Hepatocyte (in vitro differentiated cells): ENCODE measurements at regions not wholly inside any gene's neighbourhood (a gene's known extent, or its start where the extent isn't known, plus 50 kb on each side); places are given as distances from the start of the nearest gene placed in this dataset.

Experiments used
- DNase-seq: peaks from one replicate; pipeline ENCODE4 v3.0.0-alpha.2; 2016; ENCODE audit warnings: low spot score
- H2AFZ ChIP-seq: fragments of 200-600 bp; sonication (generic); 2 replicates; pipeline ENCODE4 v1.6.0; 2016; ENCODE audit warnings: antibody characterized with exemption, mild to moderate bottlenecking
- H3K27ac ChIP-seq: fragments of 200-600 bp; sonication (generic); 2 replicates; pipeline ENCODE4 v1.5.1; 2016; ENCODE audit warnings: mild to moderate bottlenecking
- H3K27me3 ChIP-seq: fragments of 200-600 bp; sonication (generic); 2 replicates; pipeline ENCODE4 v1.6.1; 2016
- H3K36me3 ChIP-seq: fragments of 200-600 bp; sonication (generic); replicated peaks from 2 replicates; pipeline ENCODE4 v1.5.1; 2016; ENCODE audit warnings: low read depth; ENCODE audit not compliant: insufficient read depth
- H3K4me1 ChIP-seq: fragments of 200-600 bp; sonication (generic); 2 replicates; pipeline ENCODE4 v1.5.1; 2016; ENCODE audit warnings: mild to moderate bottlenecking, moderate library complexity; ENCODE audit not compliant: insufficient read depth
- H3K4me2 ChIP-seq: fragments of 200-600 bp; sonication (generic); 2 replicates; pipeline ENCODE4 v1.6.0; 2016
- H3K4me3 ChIP-seq: fragments of 200-600 bp; sonication (generic); 2 replicates; pipeline ENCODE4 v1.5.1; 2016; ENCODE audit warnings: mild to moderate bottlenecking
- H3K79me2 ChIP-seq: fragments of 200-600 bp; sonication (generic); 2 replicates; pipeline ENCODE4 v1.6.0; 2017; ENCODE audit warnings: mild to moderate bottlenecking
- H3K9me2 ChIP-seq: fragments of 200-600 bp; sonication (generic); replicated peaks from 2 replicates; pipeline ENCODE4 v1.6.0; 2017; ENCODE audit warnings: mild to moderate bottlenecking; ENCODE audit not compliant: insufficient read depth
- H3K9me3 ChIP-seq: fragments of 200-600 bp; sonication (generic); 2 replicates; pipeline ENCODE4 v1.5.1; 2016; ENCODE audit warnings: low read depth, mild to moderate bottlenecking
- H4K20me1 ChIP-seq: fragments of 200-600 bp; sonication (generic); 2 replicates; pipeline ENCODE4 v1.6.0; 2016; ENCODE audit warnings: mild to moderate bottlenecking; ENCODE audit not compliant: insufficient read depth, poor library complexity, severe bottlenecking
- EZH2 ChIP-seq: fragments of 200-600 bp; sonication (generic); IDR thresholded peaks from 2 replicates; pipeline ENCODE4 v1.6.1; 2016; ENCODE audit warnings: antibody characterized with exemption, mild to moderate bottlenecking, borderline replicate concordance
- EZH2phosphoT487 ChIP-seq: fragments of 200-600 bp; sonication (generic); IDR thresholded peaks from one replicate; pipeline ENCODE4 v1.6.1; 2018; ENCODE audit warnings: antibody characterized with exemption, mild to moderate bottlenecking, low read depth, moderate library complexity; ENCODE audit not compliant: unreplicated experiment, severe bottlenecking
- WGBS: methylation state at CpG from one replicate; pipeline ENCODE4 v1.1.6; 2016; ENCODE audit warnings: low lambda C conversion rate; ENCODE audit errors: missing lambda C conversion rate; 5-methylcytosine and 5-hydroxymethylcytosine counted together
- TF ChIP-seq, protein P1 (sequence below): fragments of 200-600 bp; sonication (generic); IDR thresholded peaks from 2 replicates; pipeline ENCODE4 v1.5.1; 2016; ENCODE audit warnings: antibody characterized with exemption, mild to moderate bottlenecking; ENCODE audit not compliant: poor library complexity

DNA sequence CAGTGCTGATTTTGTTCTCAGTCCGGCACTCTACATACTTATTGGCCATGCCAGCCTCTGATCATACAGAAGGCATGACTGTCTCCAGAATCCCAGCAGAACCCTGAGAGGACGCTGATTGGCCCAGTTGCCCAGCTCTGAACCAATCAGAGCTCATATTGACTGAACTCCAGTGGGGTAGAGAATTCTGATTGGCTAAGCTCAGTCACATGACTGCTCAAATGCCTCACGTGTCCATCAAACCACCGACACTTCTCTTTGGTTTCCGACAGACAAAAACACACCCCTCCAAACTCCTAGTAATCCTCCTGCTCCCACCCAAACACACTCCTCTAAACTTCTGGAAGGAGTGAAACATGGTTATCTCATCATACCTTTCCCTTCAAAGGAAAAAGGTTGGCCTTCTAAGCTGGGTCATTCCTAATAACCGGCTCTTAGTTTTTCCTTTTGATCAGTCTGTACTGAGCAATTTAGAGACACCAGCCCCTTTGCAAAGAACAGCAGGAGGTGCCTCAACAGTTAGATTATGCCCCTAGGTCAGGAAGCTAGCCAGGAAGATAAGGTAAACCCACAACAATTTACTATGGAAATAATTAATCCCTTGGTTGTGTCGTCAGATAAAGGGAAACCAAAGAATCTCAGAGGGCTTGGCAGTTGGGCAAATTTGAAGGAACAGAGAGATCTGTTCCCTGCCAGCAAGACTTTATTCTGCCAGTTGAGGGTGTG, 187.8 kb downstream of the TLE3 start:
- 67% methylated on average over 7 of the region's 7 CpGs for WGBS
- no peak overlapping the region for H3K4me2 ChIP-seq
- H3K79me2 ChIP-seq, result no peaks in the 10 kb centered on the region
- no peak overlapping the region for H2AFZ ChIP-seq
- peaks cover 17% of the 10 kb centered on the region for H3K27me3 ChIP-seq
- no peaks in the 10 kb centered on the region for H3K36me3 ChIP-seq
- no peak overlapping the region for H3K4me3 ChIP-seq
- H4K20me1 ChIP-seq, result no peaks in the 10 kb centered on the region
- no peak overlapping the region for H3K27ac ChIP-seq
- no peaks in the 10 kb centered on the region for H3K9me3 ChIP-seq
- DNase-seq, result no peak
- TF ChIP-seq EZH2 (no peak), EZH2phosphoT487 (no peak)
- TF ChIP-seq, protein P1, sequence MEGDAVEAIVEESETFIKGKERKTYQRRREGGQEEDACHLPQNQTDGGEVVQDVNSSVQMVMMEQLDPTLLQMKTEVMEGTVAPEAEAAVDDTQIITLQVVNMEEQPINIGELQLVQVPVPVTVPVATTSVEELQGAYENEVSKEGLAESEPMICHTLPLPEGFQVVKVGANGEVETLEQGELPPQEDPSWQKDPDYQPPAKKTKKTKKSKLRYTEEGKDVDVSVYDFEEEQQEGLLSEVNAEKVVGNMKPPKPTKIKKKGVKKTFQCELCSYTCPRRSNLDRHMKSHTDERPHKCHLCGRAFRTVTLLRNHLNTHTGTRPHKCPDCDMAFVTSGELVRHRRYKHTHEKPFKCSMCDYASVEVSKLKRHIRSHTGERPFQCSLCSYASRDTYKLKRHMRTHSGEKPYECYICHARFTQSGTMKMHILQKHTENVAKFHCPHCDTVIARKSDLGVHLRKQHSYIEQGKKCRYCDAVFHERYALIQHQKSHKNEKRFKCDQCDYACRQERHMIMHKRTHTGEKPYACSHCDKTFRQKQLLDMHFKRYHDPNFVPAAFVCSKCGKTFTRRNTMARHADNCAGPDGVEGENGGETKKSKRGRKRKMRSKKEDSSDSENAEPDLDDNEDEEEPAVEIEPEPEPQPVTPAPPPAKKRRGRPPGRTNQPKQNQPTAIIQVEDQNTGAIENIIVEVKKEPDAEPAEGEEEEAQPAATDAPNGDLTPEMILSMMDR, result no peak
- H3K9me2 ChIP-seq, result no peaks in the 10 kb centered on the region
- no peaks in the 10 kb centered on the region for H3K4me1 ChIP-seq

DNA sequence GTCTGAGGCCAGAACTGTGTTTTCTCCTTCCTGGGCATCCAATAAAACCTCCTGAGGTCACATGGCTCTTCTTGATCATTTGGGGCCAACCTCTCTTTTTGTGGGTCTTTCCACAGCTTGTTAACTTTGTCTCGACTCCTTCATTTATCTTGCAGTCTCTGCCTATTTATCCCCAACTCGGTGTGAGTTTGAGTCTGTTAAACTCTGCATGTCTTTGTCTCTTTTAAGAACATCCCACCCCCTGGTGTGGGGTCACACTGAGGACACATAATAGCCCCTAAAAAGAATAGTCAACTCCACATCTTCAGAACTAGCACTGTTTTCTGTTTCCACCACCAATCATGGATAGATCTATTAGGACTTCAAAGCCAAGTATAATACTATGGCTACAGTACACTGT, 187.2 kb downstream of the TLE3 start:
- H3K27ac ChIP-seq, result no peak overlapping the region
- 38% methylated on average over 2 of the region's 2 CpGs for WGBS

DNA sequence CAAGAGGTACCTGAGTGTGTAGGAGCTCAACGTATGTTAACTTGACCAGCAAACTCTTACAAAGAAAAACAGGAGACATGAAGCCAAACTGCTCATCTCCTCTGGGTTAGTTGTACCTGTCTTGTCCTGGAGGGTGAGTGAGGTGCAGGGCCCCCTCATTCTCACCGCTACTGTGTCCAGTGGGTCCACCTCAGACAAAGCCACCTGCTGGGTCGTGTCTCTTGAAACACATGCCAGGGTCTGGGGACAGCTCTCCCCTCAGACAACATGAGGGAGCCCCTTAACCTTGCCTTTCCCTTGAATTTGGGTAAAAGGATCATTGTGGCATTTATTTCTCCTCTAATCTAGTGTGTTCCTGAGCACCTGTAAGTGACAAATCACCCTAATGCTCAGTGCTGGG, 185.6 kb downstream of the TLE3 start:
- H3K9me3 ChIP-seq, result no peaks in the 10 kb centered on the region
- TF ChIP-seq, protein P1, result no peak
- TF ChIP-seq EZH2phosphoT487, result no peak
- TF ChIP-seq EZH2, result no peak
- no peak overlapping the region for H3K4me3 ChIP-seq
- no peak for DNase-seq
- no peak overlapping the region for H2AFZ ChIP-seq
- H4K20me1 ChIP-seq, result no peaks in the 10 kb centered on the region
- no peak overlapping the region for H3K4me2 ChIP-seq
- H3K27me3 ChIP-seq, result peaks cover 17% of the 10 kb centered on the region
- H3K4me1 ChIP-seq, result no peaks in the 10 kb centered on the region
- no peaks in the 10 kb centered on the region for H3K79me2 ChIP-seq
- H3K36me3 ChIP-seq, result no peaks in the 10 kb centered on the region
- 90% methylated on average over 3 of the region's 3 CpGs for WGBS
- H3K9me2 ChIP-seq, result no peaks in the 10 kb centered on the region
- H3K27ac ChIP-seq, result no peak overlapping the region

More for the DNA sequence above, 187.2 kb downstream of the TLE3 start:
- no peak overlapping the region for H3K4me3 ChIP-seq
- no peaks in the 10 kb centered on the region for H3K4me1 ChIP-seq
- no peaks in the 10 kb centered on the region for H3K9me2 ChIP-seq
- peaks cover 17% of the 10 kb centered on the region for H3K27me3 ChIP-seq
- no peak overlapping the region for H3K4me2 ChIP-seq
- DNase-seq, result no peak
- no peaks in the 10 kb centered on the region for H3K9me3 ChIP-seq
- H4K20me1 ChIP-seq, result no peaks in the 10 kb centered on the region
- no peak for TF ChIP-seq EZH2
- H3K79me2 ChIP-seq, result no peaks in the 10 kb centered on the region
- H3K36me3 ChIP-seq, result no peaks in the 10 kb centered on the region
- no peak overlapping the region for H2AFZ ChIP-seq

DNA sequence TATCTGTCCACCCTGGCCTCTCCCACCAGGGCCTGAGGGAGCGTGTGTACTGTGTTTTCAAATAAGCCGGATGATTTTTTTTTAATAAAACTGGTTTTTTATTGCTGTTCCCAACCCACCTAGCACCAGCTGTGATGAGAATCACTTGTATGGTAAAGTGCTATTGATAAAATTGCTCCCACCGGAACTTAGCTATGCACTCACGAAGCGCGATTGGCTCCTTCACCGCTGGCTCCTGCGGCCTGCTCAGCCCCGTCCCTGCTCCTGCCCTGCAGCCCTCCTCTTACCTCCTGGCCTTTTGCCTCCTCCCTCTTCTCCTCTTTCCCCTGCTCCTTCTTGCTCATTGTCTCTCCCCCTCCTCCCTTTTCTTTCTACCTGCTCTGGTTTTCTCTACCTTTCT, 183.7 kb downstream of the TLE3 start:
- Histone ChIP-seq H3K79me2 (no peaks in the 10 kb centered on the region), H3K36me3 (no peaks in the 10 kb centered on the region), H3K27me3 (peaks cover 17% of the 10 kb centered on the region), H3K9me2 (no peaks in the 10 kb centered on the region), H3K9me3 (no peaks in the 10 kb centered on the region), H4K20me1 (no peaks in the 10 kb centered on the region), H3K4me2 (no peak overlapping the region), H3K27ac (no peak overlapping the region), H3K4me1 (no peaks in the 10 kb centered on the region), H3K4me3 (no peak overlapping the region), H2AFZ (no peak overlapping the region)
- TF ChIP-seq, protein P1, result no peak
- no peak for TF ChIP-seq EZH2
- TF ChIP-seq EZH2phosphoT487, result no peak
- DNase-seq, result no peak
- 82% methylated on average over 9 of the region's 9 CpGs for WGBS
